HCT116 (cell line): ENCODE measurements at regions not wholly inside any gene's neighbourhood (a gene's known extent, or its start where the extent isn't known, plus 50 kb on each side); places are given as distances from the start of the nearest gene placed in this dataset.

ENCODE experiments used
- ATF3 ChIP-seq: IDR thresholded peaks from 2 replicates; pipeline ENCODE4 v1.6.1; 2012
- CTCF ChIP-seq, 3 experiments: fragments of 200-600 bp in 1 of 3; sonication (generic) in 1 of 3; IDR thresholded peaks in 2 of 3; conservative IDR thresholded peaks in 1 of 3; 2 replicates each; pipeline ENCODE4 v1.5.1; 2012 to 2017; ENCODE audit warnings: low read depth in 2 of 3, low read length in 2 of 3, antibody characterized with exemption in 1 of 3, borderline replicate concordance in 1 of 3, control low read depth in 1 of 3, mild to moderate bottlenecking in 1 of 3, mixed read lengths in 1 of 3, mixed run types in 1 of 3, moderate library complexity in 1 of 3; ENCODE audit not compliant: insufficient read depth in 1 of 3
- EGR1 ChIP-seq: IDR thresholded peaks from 2 replicates; pipeline ENCODE4 v1.6.1; 2012; ENCODE audit warnings: low read depth
- ELF1 ChIP-seq: IDR thresholded peaks from 2 replicates; pipeline ENCODE4 v1.6.1; 2012; ENCODE audit warnings: low read depth, borderline replicate concordance
- EZH2 ChIP-seq: fragments of 200-600 bp; sonication (generic); IDR thresholded peaks from 2 replicates; pipeline ENCODE4 v1.6.1; 2017; ENCODE audit warnings: antibody characterized with exemption, mixed run types
- MAX ChIP-seq: IDR thresholded peaks from 2 replicates; pipeline ENCODE4 v1.6.1; 2012
- POLR2AphosphoS5 ChIP-seq: IDR thresholded peaks from 2 replicates; pipeline ENCODE4 v1.6.1; 2011; ENCODE audit warnings: mild to moderate bottlenecking, low read depth, low read length, moderate library complexity
- RAD21 ChIP-seq: IDR thresholded peaks from 2 replicates; pipeline ENCODE4 v1.6.1; 2012; ENCODE audit warnings: low read depth, mild to moderate bottlenecking
- REST ChIP-seq: IDR thresholded peaks from 2 replicates; pipeline ENCODE4 v1.6.1; 2012; ENCODE audit warnings: low read depth
- SP1 ChIP-seq: IDR thresholded peaks from 2 replicates; pipeline ENCODE4 v1.6.1; 2012; ENCODE audit warnings: low read depth
- YY1 ChIP-seq: IDR thresholded peaks from 2 replicates; pipeline ENCODE4 v1.6.1; 2011; ENCODE audit warnings: low read length, low read depth, moderate library complexity, mild to moderate bottlenecking; ENCODE audit not compliant: insufficient replicate concordance; ENCODE audit errors: extremely low read depth
- ZBTB33 ChIP-seq: IDR thresholded peaks from 2 replicates; pipeline ENCODE4 v1.6.1; 2011; ENCODE audit warnings: mild to moderate bottlenecking, low read length, moderate library complexity; ENCODE audit not compliant: insufficient replicate concordance; ENCODE audit errors: extremely low read depth

- TF ChIP-seq EGR1 (no peak), POLR2AphosphoS5 (no peak), YY1 (no peak), CTCF (IDR thresholded peaks at IDR 0.05 in 2 of 3, conservative IDR thresholded peaks at IDR 0.05 in 1 of 3; ENCODE audit: borderline replicate concordance in 1 of 3, insufficient read depth in 1 of 3, low read depth in 2 of 3, low read length in 2 of 3) (no peak), MAX (no peak), EZH2 (no peak), ZBTB33 (no peak), REST (no peak), ATF3 (no peak), ELF1 (no peak), SP1 (no peak), RAD21 (no peak)
Measured at GRCh38 chr1:25112400-25112799, 119.9 kb downstream of the SYF2 start.
